WTC11 (cell line): ENCODE measurements at regions not wholly inside any gene's neighbourhood (a gene's known extent, or its start where the extent isn't known, plus 50 kb on each side); places are given as distances from the start of the nearest gene placed in this dataset.

Experiments used
- ATAC-seq: fragments of 200-7000 bp; cut with Tn5 transposase; 2 replicates; pipeline ENCODE4 v1.10.0; 2021; ENCODE audit warnings: mild to moderate bottlenecking, moderate library complexity
- CTCF ChIA-PET: fragments of 300-600 bp; sonication (Branson Sonifier 250); formaldehyde crosslinking; loops from one replicate; lab custom pipeline; 2021; ENCODE audit warnings: antibody characterized with exemption; lab: Charles Lee
- POLR2A ChIA-PET: fragments of 350-600 bp; sonication (Branson Sonifier 250); formaldehyde crosslinking; loops from one replicate; lab custom pipeline; 2021; ENCODE audit warnings: antibody characterized with exemption; lab: Charles Lee
- DNase-seq: peaks from one replicate; pipeline ENCODE4 v3.0.0; 2021; ENCODE audit warnings: low spot score
- H3K27ac Mint-ChIP-seq: 2 replicates; pipeline ENCODE4 v1.8.0; 2021; ENCODE audit warnings: mixed read lengths
- H3K27me3 Mint-ChIP-seq: 2 replicates; pipeline ENCODE4 v1.8.0; 2021; ENCODE audit warnings: low read depth, mild to moderate bottlenecking, moderate library complexity, mixed read lengths
- H3K36me3 Mint-ChIP-seq: 2 replicates; pipeline ENCODE4 v1.8.0; 2021; ENCODE audit warnings: mixed read lengths
- H3K4me1 Mint-ChIP-seq: 2 replicates; pipeline ENCODE4 v1.8.0; 2022; ENCODE audit warnings: mixed read lengths
- H3K4me3 Mint-ChIP-seq: 2 replicates; pipeline ENCODE4 v1.8.0; 2021; ENCODE audit warnings: mild to moderate bottlenecking, moderate library complexity, mixed read lengths
- H3K9me3 Mint-ChIP-seq: 2 replicates; pipeline ENCODE4 v1.8.0; 2021; ENCODE audit warnings: mixed read lengths
- ATF1 ChIP-seq: sonication (generic); formaldehyde crosslinking; IDR thresholded peaks from 2 replicates; pipeline ENCODE4 v1.8.1; 2023; ENCODE audit warnings: mild to moderate bottlenecking, moderate library complexity, missing genetic modification reagents
- ATF3 ChIP-seq: sonication (generic); formaldehyde crosslinking; conservative IDR thresholded peaks from 2 replicates; pipeline ENCODE4 v1.8.1; 2022; ENCODE audit warnings: mild to moderate bottlenecking, missing genetic modification reagents
- CBFB ChIP-seq: sonication (generic); formaldehyde crosslinking; IDR thresholded peaks from 2 replicates; pipeline ENCODE4 v1.8.1; 2022; ENCODE audit warnings: mild to moderate bottlenecking, low read depth, missing genetic modification reagents
- CDX4 ChIP-seq: fragments of 250-450 bp; sonication (Bioruptor Pico); IDR thresholded peaks from 2 replicates; pipeline ENCODE4 v1.9.0; 2021; ENCODE audit warnings: moderate library complexity, mild to moderate bottlenecking, inconsistent platforms, borderline replicate concordance
- EMX1 ChIP-seq: fragments of 250-450 bp; sonication (Bioruptor Pico); IDR thresholded peaks from 2 replicates; pipeline ENCODE4 v1.8.0; 2021; ENCODE audit warnings: mild to moderate bottlenecking
- ESRRA ChIP-seq: sonication (generic); formaldehyde crosslinking; IDR thresholded peaks from 2 replicates; pipeline ENCODE4 v1.8.1; 2022; ENCODE audit warnings: mild to moderate bottlenecking, missing genetic modification reagents, borderline replicate concordance
- FOXP1 ChIP-seq: sonication (generic); formaldehyde crosslinking; IDR thresholded peaks from 2 replicates; pipeline ENCODE4 v1.8.0; 2022; ENCODE audit warnings: missing genetic modification reagents, mild to moderate bottlenecking, moderate library complexity, borderline replicate concordance
- GABPB1 ChIP-seq: sonication (generic); formaldehyde crosslinking; IDR thresholded peaks from 2 replicates; pipeline ENCODE4 v1.8.1; 2023; ENCODE audit warnings: mild to moderate bottlenecking, missing genetic modification reagents
- GTF2I ChIP-seq: fragments of 250-450 bp; sonication (Bioruptor Pico); conservative IDR thresholded peaks from 2 replicates; pipeline ENCODE4 v1.4.0; 2021; ENCODE audit warnings: mild to moderate bottlenecking
- HMGA2 ChIP-seq: fragments of 250-450 bp; sonication (Bioruptor Pico); IDR thresholded peaks from 2 replicates; pipeline ENCODE4 v1.4.0; 2021; ENCODE audit warnings: mild to moderate bottlenecking, moderate library complexity
- JAZF1 ChIP-seq: fragments of 250-450 bp; sonication (Bioruptor Pico); IDR thresholded peaks from 2 replicates; pipeline ENCODE4 v1.9.0; 2021; ENCODE audit warnings: moderate library complexity, mild to moderate bottlenecking, inconsistent platforms
- JUN ChIP-seq: sonication (generic); formaldehyde crosslinking; IDR thresholded peaks from 2 replicates; pipeline ENCODE4 v1.8.0; 2023; ENCODE audit warnings: mild to moderate bottlenecking, missing genetic modification reagents
- KAT7 ChIP-seq: sonication (generic); formaldehyde crosslinking; IDR thresholded peaks from 2 replicates; pipeline ENCODE4 v1.8.1; 2023; ENCODE audit warnings: missing genetic modification reagents, mild to moderate bottlenecking, borderline replicate concordance
- OVOL2 ChIP-seq: fragments of 250-450 bp; sonication (Bioruptor Pico); IDR thresholded peaks from 2 replicates; pipeline ENCODE4 v1.9.0; 2021; ENCODE audit warnings: mild to moderate bottlenecking, borderline replicate concordance
- PRRX2 ChIP-seq: fragments of 250-450 bp; sonication (Bioruptor Pico); IDR thresholded peaks from 2 replicates; pipeline ENCODE4 v1.8.0; 2021; ENCODE audit warnings: mild to moderate bottlenecking
- RELA ChIP-seq: sonication (generic); formaldehyde crosslinking; IDR thresholded peaks from 2 replicates; pipeline ENCODE4 v1.8.1; 2022; ENCODE audit warnings: missing genetic modification reagents, mild to moderate bottlenecking, borderline replicate concordance
- SMAD3 ChIP-seq: sonication (generic); formaldehyde crosslinking; IDR thresholded peaks from 2 replicates; pipeline ENCODE4 v1.8.0; 2022; ENCODE audit warnings: missing genetic modification reagents, mild to moderate bottlenecking, borderline replicate concordance
- STAT6 ChIP-seq: sonication (generic); formaldehyde crosslinking; conservative IDR thresholded peaks from 2 replicates; pipeline ENCODE4 v1.8.1; 2023; ENCODE audit warnings: mild to moderate bottlenecking, low read depth, missing genetic modification reagents, moderate library complexity
- USF1 ChIP-seq: sonication (generic); formaldehyde crosslinking; IDR thresholded peaks from 2 replicates; pipeline ENCODE4 v1.8.0; 2022; ENCODE audit warnings: mild to moderate bottlenecking, missing genetic modification reagents
- USF2 ChIP-seq: sonication (generic); formaldehyde crosslinking; IDR thresholded peaks from 2 replicates; pipeline ENCODE4 v1.8.1; 2023; ENCODE audit warnings: mild to moderate bottlenecking, missing genetic modification reagents, moderate library complexity
- ZNF232 ChIP-seq: sonication (generic); formaldehyde crosslinking; IDR thresholded peaks from 2 replicates; pipeline ENCODE4 v1.8.0; 2022; ENCODE audit warnings: mild to moderate bottlenecking, missing genetic modification reagents
- ZNF281 ChIP-seq: sonication (generic); formaldehyde crosslinking; IDR thresholded peaks from 2 replicates; pipeline ENCODE4 v1.8.0; 2023; ENCODE audit warnings: mild to moderate bottlenecking, missing genetic modification reagents
- ZNF317 ChIP-seq: sonication (generic); formaldehyde crosslinking; IDR thresholded peaks from 2 replicates; pipeline ENCODE4 v1.8.1; 2023; ENCODE audit warnings: low read depth, mild to moderate bottlenecking, moderate library complexity, missing genetic modification reagents, borderline replicate concordance
- ZNF416 ChIP-seq: fragments of 250-450 bp; sonication (Bioruptor Pico); IDR thresholded peaks from 2 replicates; pipeline ENCODE4 v1.9.0; 2021; ENCODE audit warnings: mild to moderate bottlenecking, inconsistent platforms
- TF ChIP-seq, protein P1 (sequence below): fragments of 250-450 bp; sonication (Bioruptor Pico); IDR thresholded peaks from 2 replicates; pipeline ENCODE4 v1.9.0; 2021; ENCODE audit warnings: mild to moderate bottlenecking
- TF ChIP-seq, protein P2 (sequence below): sonication (generic); formaldehyde crosslinking; IDR thresholded peaks from 2 replicates; pipeline ENCODE4 v1.8.0; 2022; ENCODE audit warnings: mild to moderate bottlenecking, missing genetic modification reagents
- TF ChIP-seq, protein P3 (sequence below): sonication (generic); formaldehyde crosslinking; IDR thresholded peaks from 2 replicates; pipeline ENCODE4 v1.8.0; 2023; ENCODE audit warnings: missing genetic modification reagents

DNA sequence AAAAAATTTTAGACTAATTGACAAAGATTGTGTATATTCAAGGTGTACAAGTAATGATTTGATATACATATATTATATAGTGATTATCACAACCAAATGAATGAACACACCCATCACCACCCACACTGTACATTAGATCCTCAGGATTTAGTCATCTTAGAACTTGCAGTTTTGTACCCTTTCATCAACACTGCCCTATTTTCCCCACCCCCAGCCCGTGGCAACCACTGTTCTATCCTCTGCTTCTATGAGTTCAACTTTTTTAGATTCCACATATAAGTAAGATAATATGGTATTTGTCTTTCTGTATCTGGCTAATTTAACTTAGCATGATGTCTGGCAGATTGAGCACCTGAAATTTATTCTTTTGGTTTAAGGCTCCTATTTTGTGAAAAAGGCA is 173.6 kb downstream of the IER5 start:
- Mint-ChIP-seq H3K4me1 (peaks cover 5% of the 10 kb centered on the region), H3K27ac (no peak overlapping the region), H3K4me3 (no peak overlapping the region), H3K9me3 (peaks cover 10% of the 10 kb centered on the region), H3K27me3 (peaks cover 11% of the 10 kb centered on the region), H3K36me3 (no peaks in the 10 kb centered on the region)
- POLR2A ChIA-PET: no interaction called here
- DNase-seq (no peak), ATAC-seq (no peak)
- no peak for TF ChIP-seq RELA (CRISPR knock-in tag)
- no peak for TF ChIP-seq JUN
- no peak for TF ChIP-seq HMGA2
- no peak for TF ChIP-seq SMAD3
- no peak for TF ChIP-seq USF2
- no peak for TF ChIP-seq ZNF281 (CRISPR knock-in tag)
- TF ChIP-seq FOXP1 (CRISPR knock-in tag): no peak
- no peak for TF ChIP-seq ZNF232
- no peak for TF ChIP-seq STAT6 (CRISPR knock-in tag)
- TF ChIP-seq USF1 (CRISPR knock-in tag): no peak
- TF ChIP-seq ESRRA: no peak
- no peak for TF ChIP-seq EMX1 (CRISPR knock-in tag)
- TF ChIP-seq KAT7 (CRISPR knock-in tag): no peak
- no peak for TF ChIP-seq ZNF416 (CRISPR knock-in tag)
- TF ChIP-seq, protein P1, sequence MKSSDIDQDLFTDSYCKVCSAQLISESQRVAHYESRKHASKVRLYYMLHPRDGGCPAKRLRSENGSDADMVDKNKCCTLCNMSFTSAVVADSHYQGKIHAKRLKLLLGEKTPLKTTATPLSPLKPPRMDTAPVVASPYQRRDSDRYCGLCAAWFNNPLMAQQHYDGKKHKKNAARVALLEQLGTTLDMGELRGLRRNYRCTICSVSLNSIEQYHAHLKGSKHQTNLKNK: no peak
- no peak for TF ChIP-seq CBFB (CRISPR knock-in tag)
- no peak for TF ChIP-seq ZNF317
- TF ChIP-seq, protein P2, sequence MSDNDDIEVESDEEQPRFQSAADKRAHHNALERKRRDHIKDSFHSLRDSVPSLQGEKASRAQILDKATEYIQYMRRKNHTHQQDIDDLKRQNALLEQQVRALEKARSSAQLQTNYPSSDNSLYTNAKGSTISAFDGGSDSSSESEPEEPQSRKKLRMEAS (CRISPR knock-in tag): no peak
- no peak for TF ChIP-seq ATF1 (CRISPR knock-in tag)
- CTCF ChIA-PET: no interaction called here

GRCh38 chr1:181263444-181263843 is 174.9 kb downstream of the IER5 start:
- Mint-ChIP-seq H3K4me1 (peaks cover 5% of the 10 kb centered on the region), H3K9me3 (peaks cover 15% of the 10 kb centered on the region), H3K27ac (no peak overlapping the region), H3K36me3 (no peaks in the 10 kb centered on the region), H3K4me3 (no peak overlapping the region), H3K27me3 (peaks cover under 1% of the 10 kb centered on the region)
- ATAC-seq: no peak
- CTCF ChIA-PET: no interaction called here
- POLR2A ChIA-PET: no interaction called here
- DNase-seq: no peak
- TF ChIP-seq SMAD3 (no peak), GTF2I (CRISPR knock-in tag) (no peak), OVOL2 (CRISPR knock-in tag) (no peak), PRRX2 (CRISPR knock-in tag) (no peak), ATF3 (CRISPR knock-in tag) (no peak), GABPB1 (no peak), JAZF1 (CRISPR knock-in tag) (no peak), CDX4 (CRISPR knock-in tag) (no peak), RELA (CRISPR knock-in tag) (no peak)
- TF ChIP-seq, protein P3, sequence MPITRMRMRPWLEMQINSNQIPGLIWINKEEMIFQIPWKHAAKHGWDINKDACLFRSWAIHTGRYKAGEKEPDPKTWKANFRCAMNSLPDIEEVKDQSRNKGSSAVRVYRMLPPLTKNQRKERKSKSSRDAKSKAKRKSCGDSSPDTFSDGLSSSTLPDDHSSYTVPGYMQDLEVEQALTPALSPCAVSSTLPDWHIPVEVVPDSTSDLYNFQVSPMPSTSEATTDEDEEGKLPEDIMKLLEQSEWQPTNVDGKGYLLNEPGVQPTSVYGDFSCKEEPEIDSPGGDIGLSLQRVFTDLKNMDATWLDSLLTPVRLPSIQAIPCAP (CRISPR knock-in tag): no peak
